Activated CD8-positive, alpha-beta memory T cell treated with anti-CD3 and anti-CD28 coated beads, Interleukin-2, amount 50 U/mL, for 1 hour (primary cell): ENCODE measurements at regions not wholly inside any gene's neighbourhood (a gene's known extent, or its start where the extent isn't known, plus 50 kb on each side); places are given as distances from the start of the nearest gene placed in this dataset.

Experiments used
- DNase-seq: peaks from one replicate; pipeline ENCODE4 v3.0.0-alpha.2; 2020; ENCODE audit errors: extremely low read depth

GRCh38 chr11:123378096-123378495 is 52.0 kb upstream of the GRAMD1B start:
- DNase-seq = no peak

GRCh38 chr11:123377355-123377754 is 52.7 kb upstream of the GRAMD1B start:
- no peak for DNase-seq

- no peak for DNase-seq
Measured at GRCh38 chr11:123375832-123376231, 54.2 kb upstream of the GRAMD1B start.

- no peak for DNase-seq
Measured at GRCh38 chr11:123374622-123374968, 55.5 kb upstream of the GRAMD1B start.

GRCh38 chr11:123373754-123374621 is 56.1 kb upstream of the GRAMD1B start:
- no peak for DNase-seq

- DNase-seq = no peak
Measured at GRCh38 chr11:123371506-123372297, 58.4 kb upstream of the GRAMD1B start.

GRCh38 chr11:123366924-123367323 is 63.1 kb upstream of the GRAMD1B start:
- DNase-seq = no peak

- no peak for DNase-seq
Measured at GRCh38 chr11:123365955-123366354, 64.1 kb upstream of the GRAMD1B start.

- DNase-seq = no peak
Measured at GRCh38 chr11:123364080-123364479, 66.0 kb upstream of the GRAMD1B start.

- no peak for DNase-seq
Measured at GRCh38 chr11:123363556-123363955, 66.5 kb upstream of the GRAMD1B start.

- no peak for DNase-seq
Measured at GRCh38 chr11:123362941-123363340, 67.1 kb upstream of the GRAMD1B start.

DNA sequence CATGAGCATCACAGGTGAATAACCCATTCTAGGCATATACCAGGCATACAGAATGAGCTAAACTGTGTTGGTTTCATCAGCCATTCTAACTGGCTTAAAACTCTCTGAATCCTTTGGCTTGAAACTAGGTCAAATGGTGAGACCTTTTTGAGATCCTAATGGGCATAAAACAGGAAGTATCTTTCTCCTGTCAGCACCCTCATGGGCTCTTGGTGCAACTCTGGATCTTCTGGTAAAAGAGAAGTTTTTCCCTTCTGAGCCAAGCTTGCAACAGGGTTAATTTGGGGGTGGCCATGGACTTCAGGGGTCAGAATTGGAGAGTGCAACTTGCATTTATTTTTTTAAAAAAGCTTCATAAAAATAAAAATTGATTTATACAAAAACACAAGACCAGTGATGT is 67.9 kb upstream of the GRAMD1B start:
- DNase-seq = no peak

- no peak for DNase-seq
Measured at GRCh38 chr11:123361110-123361509, 69.0 kb upstream of the GRAMD1B start.

DNA sequence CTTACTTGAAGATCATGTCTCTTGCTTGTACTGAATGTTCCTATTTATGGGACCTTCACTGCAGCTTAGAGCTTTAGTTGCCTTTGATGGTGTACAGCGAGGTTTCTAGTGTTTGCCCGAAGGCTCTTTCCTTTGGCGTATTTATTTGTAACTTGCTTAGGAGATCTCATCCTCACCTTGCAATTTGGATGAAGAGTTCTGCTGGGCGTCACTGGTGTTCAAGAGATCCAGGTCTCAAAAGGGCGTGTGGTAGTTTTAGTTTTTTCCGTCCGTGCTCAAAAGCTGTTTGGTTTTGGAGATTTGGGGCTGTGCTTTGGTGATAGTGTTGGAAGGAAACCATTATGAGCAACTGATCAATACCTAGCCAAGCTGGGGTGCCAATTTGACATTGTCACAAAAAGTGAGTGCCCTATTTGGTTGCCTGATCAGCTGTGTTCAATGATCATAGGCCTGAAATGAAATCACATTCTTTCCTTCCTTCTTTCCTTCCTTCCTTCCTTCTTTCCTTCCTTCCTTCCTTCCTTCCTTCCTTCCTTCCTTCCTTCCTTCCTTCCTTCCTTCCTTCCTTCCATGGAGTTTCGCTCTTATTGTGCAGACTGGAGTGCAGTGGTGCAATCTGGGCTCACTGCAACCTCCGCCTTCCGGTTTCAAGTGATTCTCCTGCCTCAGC is 69.7 kb upstream of the GRAMD1B start:
- no peak for DNase-seq

DNA sequence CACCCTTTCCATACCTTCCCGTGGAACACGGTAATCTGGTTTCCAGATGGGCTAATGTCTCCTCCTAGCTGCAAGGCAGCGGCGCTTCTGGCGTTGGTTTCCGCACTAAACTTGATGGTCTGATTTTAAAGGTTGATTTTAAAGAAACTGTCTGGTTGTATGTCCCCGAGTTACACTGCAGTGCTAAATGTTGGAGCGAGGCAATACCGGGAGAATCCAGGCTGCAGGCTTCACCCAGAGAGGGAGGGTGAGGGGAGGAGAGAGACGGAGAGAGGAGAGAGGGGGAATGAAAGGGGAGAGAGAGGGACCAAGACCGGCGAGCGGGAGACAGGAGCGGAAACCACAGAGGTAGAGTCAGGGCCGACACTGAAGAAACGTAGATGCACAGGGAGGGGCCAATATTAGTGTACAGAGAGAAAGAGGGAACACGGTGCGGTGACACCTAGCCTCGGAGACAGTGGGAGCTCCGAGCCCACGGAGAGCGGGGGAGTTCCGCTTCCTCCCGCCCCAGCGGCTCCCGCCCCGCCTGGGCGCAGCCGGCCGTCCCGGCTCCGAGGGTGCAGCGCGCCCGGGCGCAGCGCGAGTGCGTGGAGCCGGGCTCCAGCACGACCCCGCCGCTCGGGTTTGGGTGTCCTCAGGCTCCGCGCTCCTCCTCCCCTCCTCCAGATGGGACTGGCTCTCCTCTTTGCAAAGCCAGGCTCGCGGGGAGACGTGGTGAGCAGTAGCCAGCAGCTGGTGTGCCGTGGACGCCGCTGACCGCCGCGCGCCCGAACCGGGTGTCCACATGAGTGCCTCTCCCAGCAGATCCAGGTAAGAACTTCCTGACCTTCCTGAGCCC is 71.9 kb upstream of the GRAMD1B start:
- DNase-seq = no peak

- DNase-seq = no peak
Measured at GRCh38 chr11:123357353-123357989, 72.6 kb upstream of the GRAMD1B start.

DNA sequence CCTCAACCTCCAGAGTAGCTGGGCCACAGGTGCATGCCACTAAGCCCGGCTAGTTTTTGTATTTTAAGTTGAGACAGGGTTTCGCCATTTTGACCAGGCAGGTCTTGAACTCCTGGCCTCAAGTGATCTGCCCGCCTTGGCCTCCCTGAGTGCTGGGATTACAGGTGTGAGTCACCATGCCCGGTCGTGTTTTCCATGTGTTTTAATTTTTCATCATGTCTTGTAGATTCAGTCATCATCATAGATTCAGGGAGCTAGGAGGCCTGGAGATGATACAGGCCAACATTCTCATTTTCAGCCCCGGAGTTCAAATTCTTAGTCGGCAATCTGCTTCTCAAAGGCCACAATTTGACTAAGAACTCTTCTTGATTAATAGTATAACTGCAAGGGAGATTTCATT is 73.5 kb upstream of the GRAMD1B start:
- no peak for DNase-seq

GRCh38 chr11:123354371-123354975 is 75.6 kb upstream of the GRAMD1B start:
- DNase-seq = no peak

DNA sequence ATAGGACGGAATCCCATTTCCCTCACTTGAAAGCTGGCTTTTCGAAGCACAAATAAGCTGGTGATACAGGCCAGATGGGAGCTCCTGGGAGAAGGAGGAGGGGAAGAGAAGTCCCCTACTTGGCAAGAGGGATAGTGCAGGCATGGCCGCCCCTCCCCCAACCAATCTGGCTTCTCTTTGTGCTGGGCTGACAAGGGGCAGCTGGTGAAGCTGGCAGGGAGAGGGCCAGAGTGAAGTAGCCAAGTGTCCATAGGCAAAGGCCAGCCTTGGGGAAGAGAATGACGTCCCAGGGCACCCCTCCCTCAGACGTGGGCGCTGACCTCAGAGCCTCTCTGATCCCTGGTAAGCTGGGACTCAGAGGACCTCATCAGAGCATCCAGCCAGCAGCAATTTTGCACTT is 78.7 kb upstream of the GRAMD1B start:
- DNase-seq = no peak

GRCh38 chr11:123349382-123349781 is 80.7 kb upstream of the GRAMD1B start:
- no peak for DNase-seq
